ENCODE measurements at regions not wholly inside any gene's neighbourhood (a gene's known extent, or its start where the extent isn't known, plus 50 kb on each side); places are given as distances from the start of the nearest gene placed in this dataset.
A peak's percentile ranks its signal among the peaks of the same experiment; 100 is the strongest.
"Not testable (repeated sequence)": the region's sequence is repeated elsewhere in the genome, so short reads cannot be mapped to it uniquely, and the experiment has no call there.

- DNase-seq, result no peak
These were observed 539.4 kb downstream of the IGSF11 start for GRCh38 chr3:118495206-118495605.

- DNase-seq, result no peak
These were observed 537.4 kb downstream of the IGSF11 start for GRCh38 chr3:118497274-118497673.

DNA sequence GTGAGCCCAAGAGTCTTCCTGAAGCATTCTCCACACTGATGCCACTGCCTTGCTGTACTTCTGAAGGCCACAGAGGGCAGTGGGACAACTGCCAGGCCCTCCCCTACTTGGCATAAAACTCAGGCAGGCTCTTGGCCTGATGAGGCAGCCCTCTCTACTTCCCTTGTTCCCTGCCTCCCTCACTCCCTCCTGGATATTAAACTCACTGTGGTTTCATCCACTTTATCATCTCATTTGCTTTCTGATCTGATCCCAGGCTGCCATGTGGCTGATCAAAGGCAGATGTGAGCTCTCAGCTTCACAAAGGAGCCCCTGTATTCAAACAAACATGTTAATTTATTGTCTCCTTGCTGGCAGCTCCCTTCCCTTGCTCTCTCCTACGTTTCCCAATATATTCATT lies 533.5 kb downstream of the IGSF11 start:
- peak; percentile 57 for DNase-seq

DNA sequence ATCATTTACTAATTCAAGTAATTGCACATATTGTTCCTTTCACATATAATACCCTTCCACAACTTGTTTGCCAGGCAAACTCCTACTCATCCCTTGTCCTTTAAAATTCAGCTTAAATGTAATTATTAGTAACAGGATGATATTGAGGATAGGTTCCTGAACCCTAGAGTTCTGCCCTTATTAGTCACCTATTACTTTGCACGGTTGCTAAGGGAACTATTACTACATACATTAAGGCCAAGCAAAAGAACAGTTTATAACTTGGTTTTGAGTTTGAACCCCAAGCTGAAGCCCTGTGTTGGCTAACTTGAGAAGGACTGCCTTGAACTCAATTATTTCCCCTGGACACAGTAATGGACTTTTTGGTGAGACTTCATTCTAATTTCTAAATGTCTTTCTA lies 529.7 kb downstream of the IGSF11 start:
- no peak for DNase-seq

DNA sequence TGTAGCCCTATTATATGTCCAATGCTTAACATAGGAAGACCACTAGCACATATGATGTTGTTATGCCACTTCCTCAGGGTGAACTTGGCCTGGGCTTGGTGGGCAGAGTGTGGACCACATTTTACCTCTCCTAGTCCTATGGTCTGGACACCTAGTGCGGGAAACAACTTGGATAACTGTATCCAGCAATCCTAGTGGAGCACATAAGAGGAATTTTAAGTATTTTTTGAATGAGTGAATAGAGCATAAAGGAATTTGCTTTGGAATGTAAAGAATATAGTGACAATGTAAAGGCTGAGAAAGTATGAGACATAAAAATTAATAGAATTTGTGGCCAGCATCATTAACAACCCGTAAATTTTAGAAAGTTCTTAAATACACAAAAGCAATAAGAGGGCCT lies 528.9 kb downstream of the IGSF11 start:
- DNase-seq, result no peak

GRCh38 chr3:118511402-118511801 lies 523.2 kb downstream of the IGSF11 start:
- DNase-seq, result no peak

- no peak for DNase-seq
These were observed 522.3 kb downstream of the IGSF11 start for GRCh38 chr3:118512301-118512700.

GRCh38 chr3:118525077-118525476 lies 509.6 kb downstream of the IGSF11 start:
- DNase-seq, result no peak

DNA sequence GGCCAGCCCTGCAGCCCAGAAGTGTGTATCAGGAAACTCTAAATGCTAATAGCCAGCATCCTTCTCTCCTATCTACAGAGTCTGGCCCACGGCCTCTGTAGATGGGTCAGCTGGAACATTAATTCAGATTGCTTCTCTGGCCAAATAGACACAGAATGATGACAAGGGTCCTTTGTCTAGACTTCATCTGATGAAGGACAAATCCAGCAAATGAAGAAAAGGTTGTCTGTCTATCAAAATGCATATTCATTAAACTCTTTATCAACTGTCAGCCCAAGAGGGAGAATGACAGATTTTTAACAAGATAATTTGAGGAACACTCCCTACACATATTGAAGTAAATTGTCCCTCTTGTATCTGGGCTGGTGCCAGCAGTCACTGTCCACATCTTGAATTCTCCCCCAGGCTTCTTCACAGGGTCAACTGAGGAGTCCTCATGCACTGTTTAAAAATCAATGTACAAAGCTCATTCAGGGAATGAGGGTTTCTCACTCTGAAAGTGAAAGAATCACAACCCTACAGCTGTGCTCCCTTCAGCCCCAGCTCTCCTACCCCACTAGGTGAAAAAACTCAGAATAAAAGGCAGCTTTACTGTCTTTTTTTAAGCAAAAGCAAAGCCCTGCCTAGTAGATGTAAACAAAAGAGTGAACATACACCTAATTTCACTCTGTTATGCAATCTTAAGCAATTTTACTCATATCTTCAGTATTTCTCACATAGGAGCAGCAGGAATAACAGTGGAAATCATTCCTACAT lies 507.7 kb downstream of the IGSF11 start:
- DNase-seq, result no peak

DNA sequence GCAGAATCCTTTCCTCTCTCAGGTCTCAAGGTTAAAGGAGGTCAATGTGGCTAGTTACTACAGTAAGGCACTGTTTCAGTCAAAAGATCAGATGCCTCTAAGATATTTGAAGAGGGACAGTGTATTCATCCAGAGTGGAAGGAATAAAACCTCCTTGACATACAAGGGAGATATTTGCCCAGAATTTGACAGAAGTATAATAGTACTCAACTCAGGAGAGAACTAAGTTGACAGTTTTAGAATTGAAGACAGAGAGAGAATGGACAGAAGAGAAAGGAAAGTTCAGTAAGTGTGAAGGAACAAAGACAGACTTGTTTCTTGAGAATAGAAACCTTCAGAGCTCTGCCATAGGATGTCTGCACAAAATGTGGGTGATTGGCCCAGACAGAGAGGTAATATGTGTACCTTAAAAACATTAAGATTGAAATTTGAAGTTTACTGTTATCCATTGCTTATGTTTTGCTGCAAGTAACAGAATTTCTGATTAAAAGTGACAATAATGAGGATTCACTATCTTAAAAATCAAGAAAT lies 507.1 kb downstream of the IGSF11 start:
- DNase-seq, result no peak

GRCh38 chr3:118529554-118529953 lies 505.1 kb downstream of the IGSF11 start:
- no peak for DNase-seq

DNA sequence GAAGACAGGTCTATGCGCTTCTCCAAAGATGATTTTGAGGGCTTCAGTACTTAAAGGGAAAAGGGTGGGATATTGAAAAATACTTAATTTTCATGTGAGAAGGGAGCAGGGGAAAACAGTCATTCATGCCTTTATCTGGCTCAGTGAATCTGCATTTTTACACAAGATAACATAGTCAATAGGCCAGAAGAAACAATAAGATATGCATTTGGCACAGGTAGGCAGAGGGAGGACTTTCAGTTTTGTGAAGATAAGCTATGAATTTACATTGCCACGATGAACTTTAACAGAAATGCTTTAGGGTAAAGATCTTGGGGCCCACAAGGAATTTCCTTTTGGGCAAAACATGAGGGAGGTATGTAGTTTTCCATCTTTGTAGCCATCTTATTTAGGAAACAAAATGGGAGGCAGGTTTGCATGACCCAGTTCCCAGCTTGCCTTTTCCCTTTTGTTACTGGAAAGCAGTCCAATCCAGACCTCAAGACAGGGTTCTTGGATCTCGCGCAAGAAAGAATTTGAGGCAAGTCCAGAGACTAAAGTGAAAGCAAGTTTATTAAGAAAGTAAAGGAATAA lies 504.2 kb downstream of the IGSF11 start:
- no peak for DNase-seq

DNA sequence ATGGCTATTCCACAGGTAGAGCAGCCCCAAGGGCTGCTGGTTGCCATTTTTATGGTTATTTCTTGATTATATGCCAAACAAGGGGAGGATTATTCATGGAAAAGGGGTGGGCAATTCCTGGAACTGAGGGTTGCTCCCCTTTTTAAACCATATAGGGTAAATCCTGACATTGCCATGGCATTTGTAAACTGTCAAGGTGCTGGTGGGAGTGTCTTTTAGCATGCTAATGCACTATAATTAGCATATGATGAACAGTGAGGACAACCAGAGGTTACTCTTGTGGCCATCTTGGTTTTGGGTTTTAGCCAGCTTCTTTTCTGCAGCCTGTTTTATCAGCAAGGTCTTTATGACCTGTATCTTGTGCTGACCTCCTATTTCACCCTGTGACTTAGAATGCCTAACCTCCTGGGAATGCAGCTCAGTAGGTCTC lies 503.7 kb downstream of the IGSF11 start:
- DNase-seq, result not testable (repeated sequence)

GRCh38 chr3:118531816-118532215 lies 502.8 kb downstream of the IGSF11 start:
- no peak for DNase-seq

GRCh38 chr3:118533676-118534075 lies 501.0 kb downstream of the IGSF11 start:
- DNase-seq, result no peak

GRCh38 chr3:118534519-118534918 lies 500.1 kb downstream of the IGSF11 start:
- DNase-seq, result no peak

GRCh38 chr3:118536764-118537163 lies 497.9 kb downstream of the IGSF11 start:
- no peak for DNase-seq

GRCh38 chr3:118537454-118537853 lies 497.2 kb downstream of the IGSF11 start:
- DNase-seq, result no peak

- DNase-seq, result no peak
These were observed 496.5 kb downstream of the IGSF11 start for GRCh38 chr3:118538187-118538586.

DNA sequence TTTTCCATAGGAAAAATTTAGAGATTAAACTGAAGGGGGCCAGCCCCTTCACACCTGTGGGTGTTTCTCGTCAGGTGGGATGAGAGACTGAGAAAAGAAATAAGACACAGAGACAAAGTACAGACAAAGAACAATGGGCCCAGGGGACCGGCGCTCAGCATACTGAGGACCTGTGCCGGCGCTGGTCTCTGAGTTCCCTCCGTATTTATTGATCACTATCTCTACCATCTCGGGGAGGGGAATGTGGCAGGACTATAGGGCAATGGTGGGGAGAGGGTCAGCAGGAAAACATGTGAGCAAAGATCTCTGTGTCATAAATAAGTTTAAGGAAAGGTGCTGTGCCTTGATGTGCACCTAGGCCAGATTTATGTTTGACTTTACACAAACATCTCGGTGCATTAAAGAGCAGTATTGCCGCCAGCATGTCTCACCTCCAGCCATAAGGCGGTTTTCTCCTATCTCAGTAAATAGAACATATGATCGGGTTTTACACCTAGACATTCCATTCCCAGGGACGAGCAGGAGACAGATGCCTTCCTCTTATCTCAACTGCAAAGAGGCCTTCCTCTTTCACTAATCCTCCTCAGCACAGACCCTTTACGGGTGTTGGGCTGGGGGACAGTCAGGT lies 494.7 kb downstream of the IGSF11 start:
- not testable (repeated sequence) for DNase-seq

GRCh38 chr3:118540448-118540821 lies 494.2 kb downstream of the IGSF11 start:
- DNase-seq, result not testable (repeated sequence)

- DNase-seq, result no peak
These were observed 493.8 kb downstream of the IGSF11 start for GRCh38 chr3:118540826-118541225.

DNA sequence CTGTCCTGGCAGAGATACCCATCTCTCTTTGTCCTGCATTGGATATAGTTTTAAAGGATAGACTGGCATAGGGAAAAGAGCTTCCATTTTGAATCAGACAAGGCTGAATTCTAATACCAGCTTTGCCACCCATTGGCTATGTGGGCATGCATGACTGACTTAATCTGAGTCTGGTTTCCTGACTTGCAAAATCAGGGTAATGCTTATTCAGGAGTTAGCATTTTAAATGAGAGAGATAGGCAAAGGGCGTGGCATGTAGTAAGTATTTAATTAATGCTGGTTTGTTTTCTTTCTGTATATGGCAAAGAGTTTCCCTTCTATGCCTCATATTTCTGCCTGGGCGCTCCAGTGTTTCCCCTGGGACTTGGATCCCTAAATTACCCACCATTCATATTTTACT lies 492.9 kb downstream of the IGSF11 start:
- no peak for DNase-seq
